ENCODE measurements at regions not wholly inside any gene's neighbourhood (a gene's known extent, or its start where the extent isn't known, plus 50 kb on each side); places are given as distances from the start of the nearest gene placed in this dataset.
"Not testable (repeated sequence)": the region's sequence is repeated elsewhere in the genome, so short reads cannot be mapped to it uniquely, and the experiment has no call there.

GRCh38 chr1:200282497-200283122 is 127.2 kb downstream of the ZNF281 start:
- no peak for DNase-seq (ENCODE audit: low spot score)

DNA sequence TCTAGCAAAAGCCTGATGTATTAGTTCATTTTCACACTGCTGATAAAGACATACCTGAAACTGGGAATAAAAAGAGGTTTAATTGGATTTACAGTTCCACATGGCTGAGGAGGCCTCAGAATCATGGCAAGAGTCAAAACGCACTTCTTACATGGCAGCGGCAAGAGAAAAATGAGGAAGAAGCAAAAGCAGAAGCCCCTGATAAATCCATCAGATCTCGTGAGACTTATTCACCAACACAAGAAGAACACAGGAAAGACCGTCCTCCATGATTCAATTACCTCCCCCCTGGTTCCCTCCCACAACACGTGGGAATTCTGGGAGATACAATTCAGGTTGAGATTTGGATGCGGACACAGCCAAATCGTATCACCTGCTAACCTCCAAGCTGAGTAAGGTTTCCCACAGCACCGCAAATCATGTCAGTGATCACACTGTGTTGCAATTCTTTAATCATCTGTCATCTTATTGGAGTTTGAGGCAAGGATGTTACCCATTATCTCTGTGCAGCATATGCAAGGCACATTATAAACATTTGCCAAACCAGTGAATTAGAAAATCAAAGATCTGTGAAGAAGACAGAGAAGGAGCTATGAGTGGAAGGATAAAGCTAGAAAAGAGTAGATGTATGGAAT is 128.5 kb downstream of the ZNF281 start:
- DNase-seq (ENCODE audit: low spot score): no peak

- peak; percentile 62 for DNase-seq (ENCODE audit: low spot score)
These were observed 129.9 kb downstream of the ZNF281 start for GRCh38 chr1:200279810-200280411.

DNA sequence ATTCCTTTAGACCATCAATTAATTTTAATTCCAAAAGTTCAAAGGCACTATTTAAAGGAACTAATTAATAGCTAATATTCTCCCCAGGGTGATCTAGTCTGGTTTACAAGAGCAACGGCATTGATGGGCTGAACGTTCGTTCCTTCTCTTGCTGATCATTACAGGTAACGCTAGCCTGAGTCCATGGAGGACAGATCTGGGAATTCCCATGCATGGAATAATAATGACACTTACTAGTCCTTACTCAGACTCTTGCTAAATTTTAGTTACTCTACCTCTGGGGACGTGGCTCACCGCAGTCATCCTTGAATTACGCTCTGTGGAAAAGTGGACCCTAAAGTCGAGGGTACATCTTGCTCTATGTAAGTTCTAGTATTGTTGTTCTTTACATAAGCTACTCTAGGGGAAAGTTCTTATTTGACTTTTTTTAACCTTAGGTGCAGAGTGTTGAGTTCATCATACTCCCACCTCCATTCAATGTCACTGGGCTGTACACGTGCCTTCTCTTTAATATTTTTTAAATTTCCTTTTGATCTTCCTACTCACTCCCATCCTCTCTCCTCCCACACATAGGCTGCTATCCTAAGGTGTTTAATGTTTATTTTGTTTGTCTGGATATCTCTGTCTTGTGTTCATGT is 133.9 kb downstream of the ZNF281 start:
- no peak for DNase-seq (ENCODE audit: low spot score)

DNA sequence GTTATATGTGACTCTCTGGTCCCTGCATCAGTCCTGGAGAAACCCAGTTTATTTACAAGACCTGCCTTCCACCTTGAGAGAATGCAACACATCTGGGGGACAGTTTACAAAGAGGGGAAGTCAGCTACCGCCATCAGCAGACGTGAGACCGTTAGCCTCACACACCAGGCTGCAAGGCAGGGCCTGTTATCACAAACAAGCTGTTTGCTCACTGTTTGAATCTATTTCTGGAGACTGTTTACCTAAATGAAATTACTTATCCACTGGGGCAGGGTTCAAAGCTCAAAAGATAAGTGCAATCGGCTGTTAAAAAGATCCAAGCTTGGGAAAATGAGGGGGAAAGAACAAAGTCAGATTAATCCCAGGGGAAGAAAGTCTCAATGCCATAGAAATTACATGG is 134.4 kb downstream of the ZNF281 start:
- no peak for DNase-seq (ENCODE audit: low spot score)

DNA sequence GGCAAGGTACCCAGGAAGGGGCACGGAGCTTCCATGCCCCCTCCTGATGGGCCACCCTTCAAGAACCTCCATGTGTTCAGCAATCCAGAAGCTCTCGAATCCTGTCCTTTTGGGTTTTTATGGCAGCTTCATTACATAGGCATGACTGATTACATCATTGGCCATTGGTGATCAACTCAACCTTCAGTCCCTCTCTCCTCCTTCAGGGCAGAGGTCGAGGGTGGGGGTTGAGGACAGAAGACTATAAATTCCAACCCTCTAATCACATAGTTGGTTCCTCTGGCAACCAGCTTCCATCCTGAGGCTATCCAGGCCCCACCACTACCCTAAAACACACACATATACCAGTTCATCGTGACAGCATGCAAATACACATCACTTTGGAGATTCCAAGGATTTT is 135.7 kb downstream of the ZNF281 start:
- DNase-seq (ENCODE audit: low spot score): no peak

DNA sequence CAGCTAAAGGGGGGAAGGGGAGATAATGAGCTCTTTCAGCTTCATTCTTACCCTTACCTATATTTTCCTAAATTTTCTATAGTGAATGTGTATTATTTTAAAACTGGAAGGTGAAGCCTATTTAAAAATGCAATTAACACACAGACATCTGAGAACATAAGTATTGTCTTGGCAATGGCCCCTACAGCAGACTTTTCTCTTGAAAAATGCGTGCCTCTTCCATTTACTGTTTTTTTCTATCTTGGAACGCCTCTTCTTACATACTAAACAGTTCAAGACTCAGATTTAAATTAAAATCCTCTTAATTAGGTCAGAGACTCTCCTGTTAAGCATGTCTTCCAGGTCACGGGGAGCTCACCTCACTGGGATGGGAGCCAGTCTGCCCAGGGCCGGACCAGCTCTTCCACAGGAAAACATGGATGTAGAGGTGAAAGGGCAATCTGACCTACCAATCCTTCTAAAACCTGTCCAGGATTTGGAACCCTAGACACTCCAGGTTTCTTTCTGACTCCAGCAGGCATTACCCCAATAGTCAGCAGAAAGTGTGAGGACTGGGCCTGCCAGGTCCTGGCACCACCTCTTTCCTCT is 137.3 kb downstream of the ZNF281 start:
- no peak for DNase-seq (ENCODE audit: low spot score)

DNA sequence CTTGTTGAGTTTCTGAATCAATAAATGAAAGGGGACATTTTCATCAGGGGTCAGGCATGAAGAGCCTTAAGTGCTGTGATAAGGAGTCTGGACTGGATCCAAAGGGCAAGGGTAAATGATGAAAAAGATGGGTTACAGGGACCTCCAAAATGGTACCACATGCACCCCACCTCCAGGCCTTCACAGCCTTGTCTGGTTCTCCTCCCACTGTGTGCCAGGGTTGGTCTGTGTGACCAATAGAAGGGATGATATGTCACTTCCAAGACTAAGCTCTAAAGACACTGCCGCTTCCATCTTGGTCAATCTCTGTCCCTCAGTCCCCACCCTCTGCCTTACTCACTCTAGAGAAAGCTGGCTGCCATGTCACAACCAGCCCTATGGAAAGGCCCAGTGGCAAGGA is 140.6 kb downstream of the ZNF281 start:
- DNase-seq (ENCODE audit: low spot score): no peak

GRCh38 chr1:200267937-200268336 is 141.9 kb downstream of the ZNF281 start:
- no peak for DNase-seq (ENCODE audit: low spot score)

DNA sequence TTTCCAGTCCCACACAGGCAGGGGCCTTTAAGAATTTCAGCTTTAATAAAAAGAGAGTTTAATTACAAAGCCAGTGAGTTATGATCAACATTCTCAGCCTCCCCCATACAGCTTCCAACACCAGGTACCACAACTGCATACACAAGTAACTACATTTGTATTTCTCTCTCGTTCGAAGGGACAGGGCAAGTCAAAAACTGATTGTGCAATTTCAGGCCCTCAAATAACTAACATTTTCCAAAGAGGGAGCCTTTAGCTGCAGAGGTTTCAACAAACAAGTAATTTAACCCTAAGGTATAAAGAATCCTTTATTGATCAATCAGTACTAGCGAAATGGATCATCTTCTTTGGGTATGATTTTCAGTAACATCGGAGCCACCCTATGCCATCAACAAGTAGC is 142.4 kb downstream of the ZNF281 start:
- DNase-seq (ENCODE audit: low spot score): no peak

GRCh38 chr1:200266871-200267270 is 143.0 kb downstream of the ZNF281 start:
- no peak for DNase-seq (ENCODE audit: low spot score)

GRCh38 chr1:200265881-200266280 is 144.0 kb downstream of the ZNF281 start:
- DNase-seq (ENCODE audit: low spot score): no peak

DNA sequence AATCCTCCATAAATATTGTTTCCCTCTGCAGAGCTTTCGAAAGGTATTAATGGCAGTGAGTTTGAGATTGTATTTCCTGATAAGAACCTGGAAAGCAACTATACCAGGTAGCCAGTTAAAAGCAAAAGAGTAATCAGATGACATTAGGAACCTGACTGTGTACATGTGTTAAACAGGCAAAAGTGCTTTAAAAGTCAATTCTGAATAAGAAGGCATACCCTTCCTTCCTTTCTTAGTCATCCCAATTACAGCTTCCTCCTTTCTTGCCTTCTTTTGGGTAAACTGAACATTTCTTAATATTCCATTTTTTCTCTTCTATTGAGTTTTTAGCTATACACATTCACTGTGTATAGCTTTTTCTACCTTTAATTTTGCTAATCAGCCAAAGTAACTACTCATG is 144.7 kb downstream of the ZNF281 start:
- DNase-seq (ENCODE audit: low spot score): no peak

- DNase-seq (ENCODE audit: low spot score): no peak
These were observed 146.6 kb downstream of the ZNF281 start for GRCh38 chr1:200263203-200263602.

- no peak for DNase-seq (ENCODE audit: low spot score)
These were observed 147.4 kb downstream of the ZNF281 start for GRCh38 chr1:200262326-200262965.

DNA sequence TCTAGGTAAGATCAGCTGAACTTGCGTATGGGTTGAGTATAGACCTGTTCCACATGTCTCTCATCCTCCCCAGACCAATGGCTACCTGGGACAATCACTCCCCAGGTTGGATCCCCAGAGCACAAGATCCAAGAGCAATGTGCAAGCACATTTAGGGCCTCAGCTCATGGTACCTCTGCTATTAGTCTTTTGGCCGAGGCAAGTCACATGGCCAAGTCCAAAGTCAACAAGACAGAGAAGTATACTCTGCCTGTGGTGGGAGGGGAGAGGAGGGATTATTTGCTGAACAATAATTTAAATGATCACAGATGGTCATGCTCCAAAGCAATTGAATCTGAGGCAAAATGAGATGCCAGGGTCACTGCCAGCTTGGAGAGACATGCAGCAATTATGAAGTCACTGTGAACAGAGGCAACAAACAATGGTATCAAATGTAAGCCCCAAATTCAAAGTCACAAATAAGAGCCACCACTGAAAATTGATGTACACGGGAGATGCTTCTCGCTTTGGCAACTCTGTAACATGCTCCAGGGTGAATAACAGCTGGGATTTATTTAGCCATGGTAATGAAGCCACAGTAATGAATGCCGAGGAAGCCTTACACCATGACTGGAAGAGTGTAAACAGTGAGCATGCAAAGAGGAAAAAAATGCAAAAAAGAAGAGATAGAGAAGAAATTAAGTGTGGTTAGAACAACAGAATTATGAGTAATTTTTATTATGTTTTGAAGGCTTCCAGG is 149.1 kb downstream of the ZNF281 start:
- DNase-seq (ENCODE audit: low spot score): no peak

GRCh38 chr1:200258447-200259375 is 151.1 kb downstream of the ZNF281 start:
- DNase-seq (ENCODE audit: low spot score): no peak

DNA sequence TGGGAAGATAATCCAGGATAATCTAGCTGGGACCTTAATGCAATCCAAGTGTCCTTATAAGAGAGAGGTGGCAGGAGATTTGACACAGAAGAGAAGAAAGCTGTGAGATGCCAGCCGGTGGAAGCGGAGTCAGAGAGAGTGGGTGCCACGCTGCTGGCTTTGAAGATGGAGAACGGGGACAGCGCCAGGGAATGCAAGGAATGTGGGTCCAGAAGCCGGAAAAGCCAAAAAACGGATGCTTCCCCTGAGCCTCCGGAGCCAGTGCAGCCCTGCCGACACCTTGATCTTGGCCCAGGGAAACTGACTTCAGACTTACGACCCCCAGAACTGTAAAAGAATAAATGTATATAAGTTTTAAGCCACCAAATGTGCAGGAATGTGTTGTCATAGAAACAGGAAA is 152.6 kb downstream of the ZNF281 start:
- DNase-seq (ENCODE audit: low spot score): no peak

DNA sequence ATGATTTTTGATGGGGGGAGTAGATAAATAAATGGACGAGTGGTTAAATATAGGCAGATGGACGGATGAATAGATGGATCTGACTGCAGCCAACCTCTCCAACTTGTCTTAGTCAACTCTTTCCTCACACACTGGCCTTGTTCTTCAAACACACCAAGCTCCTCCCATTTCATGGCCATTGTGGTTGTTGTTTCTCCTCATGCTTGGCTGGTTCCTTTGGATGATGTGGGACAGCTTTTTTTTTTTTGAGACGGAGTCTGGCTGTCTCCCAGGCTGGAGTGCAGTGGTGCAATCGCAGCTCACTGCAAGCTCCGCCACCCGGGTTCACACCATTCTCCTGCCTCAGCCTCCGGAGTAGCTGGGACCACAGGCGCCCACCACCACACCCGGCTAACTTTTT is 155.2 kb downstream of the ZNF281 start:
- DNase-seq (ENCODE audit: low spot score): not testable (repeated sequence)

GRCh38 chr1:200253774-200254495 is 155.9 kb downstream of the ZNF281 start:
- no peak for DNase-seq (ENCODE audit: low spot score)
